Liver (tissue), 3 donors: ENCODE measurements at regions not wholly inside any gene's neighbourhood (a gene's known extent, or its start where the extent isn't known, plus 50 kb on each side); places are given as distances from the start of the nearest gene placed in this dataset.

ENCODE experiments used
- ATF3 ChIP-seq: IDR thresholded peaks from 2 replicates; pipeline ENCODE4 v1.6.1; 2016; ENCODE audit warnings: antibody characterized with exemption
- FOXA2 ChIP-seq: IDR thresholded peaks from 2 replicates; pipeline ENCODE4 v1.6.1; 2016; ENCODE audit warnings: antibody characterized with exemption
- HNF4G ChIP-seq: IDR thresholded peaks from 2 replicates; pipeline ENCODE4 v1.6.1; 2016; ENCODE audit warnings: antibody characterized with exemption
- JUND ChIP-seq, 2 donors: IDR thresholded peaks; 2 replicates each; pipeline ENCODE4 v1.6.1; 2016; ENCODE audit warnings: antibody characterized with exemption in 2 of 2
- RAD21 ChIP-seq, 2 donors: IDR thresholded peaks; 2 replicates each; pipeline ENCODE4 v1.6.1; 2016; ENCODE audit warnings: antibody characterized with exemption in 2 of 2, mild to moderate bottlenecking in 2 of 2
- REST ChIP-seq: IDR thresholded peaks from 2 replicates; pipeline ENCODE4 v1.6.1; 2016; ENCODE audit warnings: antibody characterized with exemption, mild to moderate bottlenecking
- RXRA ChIP-seq, 2 donors: IDR thresholded peaks; 2 replicates each; pipeline ENCODE4 v1.6.1; 2017 to 2018; ENCODE audit warnings: antibody characterized with exemption in 2 of 2, mild to moderate bottlenecking in 1 of 2
- SP1 ChIP-seq: IDR thresholded peaks from 2 replicates; pipeline ENCODE4 v1.6.1; 2018; ENCODE audit warnings: antibody characterized with exemption, mild to moderate bottlenecking
- TAF1 ChIP-seq: conservative IDR thresholded peaks from 2 replicates; pipeline ENCODE4 v1.6.1; 2016; ENCODE audit warnings: antibody characterized with exemption, mild to moderate bottlenecking
- TF ChIP-seq, protein P1 (sequence below): fragments of 150-350 bp; IDR thresholded peaks from 2 replicates; pipeline ENCODE4 v1.5.1; 2017; ENCODE audit warnings: improper control_type of control experiment, low read depth, low read length; ENCODE audit not compliant: missing input control
- donor health status: healthy.
- donor health status: healthy.

DNA sequence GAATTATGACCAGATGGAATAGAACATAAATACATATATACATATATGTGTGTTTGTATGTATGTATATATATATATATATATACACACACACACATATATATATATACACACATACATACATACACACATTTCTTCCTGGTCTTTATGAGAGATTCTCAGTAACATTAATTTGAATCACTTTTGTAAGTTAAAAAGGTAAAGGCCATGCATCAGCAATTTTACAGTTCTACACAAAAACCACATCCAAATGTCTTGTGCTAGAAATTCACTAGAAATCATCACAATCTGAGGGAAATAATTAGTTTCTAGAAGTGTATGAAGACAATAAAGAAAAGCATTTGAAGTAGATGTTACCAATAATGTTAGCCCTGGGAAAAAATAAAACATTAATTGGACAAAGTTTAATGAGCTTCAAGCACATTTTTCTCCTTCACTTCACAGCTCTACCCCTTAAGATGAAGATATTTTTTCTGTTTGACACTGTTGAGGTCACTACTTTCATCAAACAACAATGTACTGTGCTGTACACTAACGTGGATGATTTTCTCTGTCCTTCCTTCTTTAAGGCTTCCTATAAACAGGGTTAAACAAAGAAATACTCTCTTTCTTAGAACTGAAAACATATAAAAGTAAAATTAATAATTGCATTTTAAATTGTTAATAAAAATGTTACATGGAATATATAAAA lies 189.2 kb upstream of the NR4A3 start:
- TF ChIP-seq RAD21 (IDR thresholded peaks at IDR 0.05) = no peak
- TF ChIP-seq, protein P1, sequence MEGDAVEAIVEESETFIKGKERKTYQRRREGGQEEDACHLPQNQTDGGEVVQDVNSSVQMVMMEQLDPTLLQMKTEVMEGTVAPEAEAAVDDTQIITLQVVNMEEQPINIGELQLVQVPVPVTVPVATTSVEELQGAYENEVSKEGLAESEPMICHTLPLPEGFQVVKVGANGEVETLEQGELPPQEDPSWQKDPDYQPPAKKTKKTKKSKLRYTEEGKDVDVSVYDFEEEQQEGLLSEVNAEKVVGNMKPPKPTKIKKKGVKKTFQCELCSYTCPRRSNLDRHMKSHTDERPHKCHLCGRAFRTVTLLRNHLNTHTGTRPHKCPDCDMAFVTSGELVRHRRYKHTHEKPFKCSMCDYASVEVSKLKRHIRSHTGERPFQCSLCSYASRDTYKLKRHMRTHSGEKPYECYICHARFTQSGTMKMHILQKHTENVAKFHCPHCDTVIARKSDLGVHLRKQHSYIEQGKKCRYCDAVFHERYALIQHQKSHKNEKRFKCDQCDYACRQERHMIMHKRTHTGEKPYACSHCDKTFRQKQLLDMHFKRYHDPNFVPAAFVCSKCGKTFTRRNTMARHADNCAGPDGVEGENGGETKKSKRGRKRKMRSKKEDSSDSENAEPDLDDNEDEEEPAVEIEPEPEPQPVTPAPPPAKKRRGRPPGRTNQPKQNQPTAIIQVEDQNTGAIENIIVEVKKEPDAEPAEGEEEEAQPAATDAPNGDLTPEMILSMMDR = no peak
- no peak for TF ChIP-seq FOXA2
- no peak for TF ChIP-seq REST
- no peak for TF ChIP-seq HNF4G
- no peak for TF ChIP-seq TAF1
- no peak for TF ChIP-seq JUND (IDR thresholded peaks at IDR 0.05)
- no peak for TF ChIP-seq ATF3
- TF ChIP-seq SP1 = no peak
- TF ChIP-seq RXRA (IDR thresholded peaks at IDR 0.05) = no peak
